SK-N-SH (cell line): ENCODE measurements at regions not wholly inside any gene's neighbourhood (a gene's known extent, or its start where the extent isn't known, plus 50 kb on each side); places are given as distances from the start of the nearest gene placed in this dataset.

Source experiments
- CTCF ChIA-PET: fragments of 300-600, 350-600 bp; formaldehyde crosslinking; extraction: SDS; loops from one replicate; lab custom pipeline; 2021; lab: Yijun Ruan, JAX
- POLR2A ChIA-PET: fragments of 350-600 bp; sonication (Branson Sonifier 250); formaldehyde crosslinking; extraction: SDS; loops from one replicate; lab custom pipeline; 2020; ENCODE audit warnings: antibody characterized with exemption, inconsistent platforms; lab: Yijun Ruan, JAX
- DNase-seq: peaks from one replicate; pipeline ENCODE4 v3.0.0; 2012
- H2AFZ ChIP-seq: fragments of 200-600 bp; sonication (generic); 2 replicates; pipeline ENCODE4 v1.8.1; 2016; ENCODE audit warnings: antibody characterized with exemption, mild to moderate bottlenecking, low read depth
- H3F3A ChIP-seq: fragments of 200-600 bp; sonication (generic); replicated peaks from 2 replicates; pipeline ENCODE3; 2016; ENCODE audit warnings: antibody characterized with exemption, mild to moderate bottlenecking; ENCODE audit not compliant: insufficient read depth
- H3K27ac ChIP-seq, 2 experiments: fragments of 200-500 bp in 1 of 2; fragments of 200-600 bp in 1 of 2; sonication (Bioruptor generic) in 1 of 2; sonication (generic), shearing (Covaris generic) in 1 of 2; 2 replicates each; pipeline versions ENCODE4 v1.5.1 to v1.6.1; 2014 to 2016; ENCODE audit warnings: low read depth in 2 of 2, inconsistent platforms in 1 of 2, low read length in 1 of 2, mild to moderate bottlenecking in 1 of 2, mixed read lengths in 1 of 2
- H3K27me3 ChIP-seq: fragments of 200-600 bp; sonication (generic), shearing (Covaris generic); 2 replicates; pipeline ENCODE4 v1.6.1; 2016; ENCODE audit warnings: mixed run types; ENCODE audit not compliant: insufficient read depth
- H3K36me3 ChIP-seq, 2 experiments: fragments of 200-500 bp in 1 of 2; fragments of 200-600 bp in 1 of 2; sonication (Bioruptor generic) in 1 of 2; sonication (generic) in 1 of 2; replicated peaks in 1 of 2; 2 replicates each; pipeline versions ENCODE3 to v1.5.1; 2014 to 2016; ENCODE audit warnings: low read length in 1 of 2, mild to moderate bottlenecking in 1 of 2; ENCODE audit not compliant: insufficient read depth in 2 of 2, control insufficient read depth in 1 of 2
- H3K4me1 ChIP-seq, 2 experiments: fragments of 200-500 bp in 1 of 2; fragments of 200-600 bp in 1 of 2; sonication (Bioruptor generic) in 1 of 2; sonication (generic), shearing (Covaris generic) in 1 of 2; 2 replicates each; pipeline versions ENCODE4 v1.5.1 to v1.6.1; 2014 to 2016; ENCODE audit warnings: low read depth in 1 of 2, low read length in 1 of 2, mixed run types in 1 of 2; ENCODE audit not compliant: insufficient read depth in 2 of 2, control insufficient read depth in 1 of 2
- H3K4me2 ChIP-seq: fragments of 200-600 bp; sonication (generic), shearing (Covaris generic); 2 replicates; pipeline ENCODE4 v1.6.1; 2017; ENCODE audit warnings: mixed run types
- H3K4me3 ChIP-seq, 2 experiments: fragments of 200-500 bp in 1 of 2; fragments of 200-600 bp in 1 of 2; sonication (Bioruptor generic) in 1 of 2; sonication (generic), shearing (Covaris generic) in 1 of 2; 2 replicates each; pipeline versions ENCODE4 v1.5.1 to v1.8.1; 2014 to 2016; ENCODE audit warnings: low read depth in 2 of 2, inconsistent platforms in 1 of 2, low read length in 1 of 2, mild to moderate bottlenecking in 1 of 2, mixed read lengths in 1 of 2, moderate library complexity in 1 of 2
- H3K79me2 ChIP-seq: fragments of 200-600 bp; sonication (generic); 2 replicates; pipeline ENCODE4 v1.8.1; 2017; ENCODE audit warnings: mild to moderate bottlenecking; ENCODE audit not compliant: insufficient read depth
- H3K9ac ChIP-seq: fragments of 200-600 bp; sonication (generic); 2 replicates; pipeline ENCODE4 v1.6.1; 2017; ENCODE audit warnings: mixed run types
- H3K9me2 ChIP-seq: fragments of 200-600 bp; sonication (generic); 2 replicates; pipeline ENCODE4 v1.6.1; 2017; ENCODE audit warnings: mixed run types
- H3K9me3 ChIP-seq: fragments of 200-600 bp; sonication (generic); 2 replicates; pipeline ENCODE4 v1.6.1; 2017; ENCODE audit warnings: mixed run types, mild to moderate bottlenecking, moderate library complexity
- H4K20me1 ChIP-seq: fragments of 200-600 bp; sonication (generic); 2 replicates; pipeline ENCODE4 v1.6.1; 2017; ENCODE audit warnings: mild to moderate bottlenecking, mixed run types; ENCODE audit not compliant: insufficient read depth
- EP300 ChIP-seq, 2 experiments: IDR thresholded peaks; 2 replicates each; pipeline versions ENCODE4 v1.4.0 to v1.6.1; 2012; ENCODE audit warnings: borderline replicate concordance in 1 of 2, low read depth in 1 of 2, low read length in 1 of 2
- FOSL2 ChIP-seq: IDR thresholded peaks from 2 replicates; pipeline ENCODE4 v1.4.0; 2012; ENCODE audit warnings: low read depth, mild to moderate bottlenecking, moderate library complexity, borderline replicate concordance
- GATA2 ChIP-seq: sonication (generic); formaldehyde crosslinking; IDR thresholded peaks from 2 replicates; pipeline ENCODE4 v1.5.0; 2020; ENCODE audit warnings: mild to moderate bottlenecking, missing genetic modification reagents
- MXI1 ChIP-seq: IDR thresholded peaks from 2 replicates; pipeline ENCODE4 v1.6.1; 2012; ENCODE audit warnings: mild to moderate bottlenecking, low read depth, low read length, improper control_type of control experiment
- RAD21 ChIP-seq: IDR thresholded peaks from 2 replicates; pipeline ENCODE4 v1.6.1; 2012; ENCODE audit warnings: mild to moderate bottlenecking, low read length
- RCOR1 ChIP-seq: fragments of 150-350 bp; IDR thresholded peaks from 2 replicates; pipeline ENCODE4 v1.6.1; 2017; ENCODE audit warnings: antibody characterized with exemption, low read length
- RFX5 ChIP-seq: IDR thresholded peaks from 2 replicates; pipeline ENCODE4 v1.6.1; 2012; ENCODE audit warnings: mild to moderate bottlenecking, improper control_type of control experiment, low read length
- TEAD4 ChIP-seq: IDR thresholded peaks from 2 replicates; pipeline ENCODE4 v1.4.0; 2012; ENCODE audit warnings: mild to moderate bottlenecking, borderline replicate concordance; ENCODE audit not compliant: insufficient read depth
- YY1 ChIP-seq: IDR thresholded peaks from 2 replicates; pipeline ENCODE4 v1.4.0; 2012; ENCODE audit warnings: low read depth, mild to moderate bottlenecking
- WGBS: methylation state at CpG from one replicate; pipeline ENCODE4 v1.1.6; 2017; ENCODE audit warnings: low lambda C conversion rate; 5-methylcytosine and 5-hydroxymethylcytosine counted together
- TF ChIP-seq, protein P1 (sequence below): IDR thresholded peaks from 2 replicates; pipeline ENCODE4 v1.4.0; 2012; ENCODE audit warnings: low read depth, borderline replicate concordance
- TF ChIP-seq, protein P2 (sequence below): IDR thresholded peaks from 2 replicates; pipeline ENCODE4 v1.4.0; 2012; ENCODE audit warnings: low read depth, borderline replicate concordance

DNA sequence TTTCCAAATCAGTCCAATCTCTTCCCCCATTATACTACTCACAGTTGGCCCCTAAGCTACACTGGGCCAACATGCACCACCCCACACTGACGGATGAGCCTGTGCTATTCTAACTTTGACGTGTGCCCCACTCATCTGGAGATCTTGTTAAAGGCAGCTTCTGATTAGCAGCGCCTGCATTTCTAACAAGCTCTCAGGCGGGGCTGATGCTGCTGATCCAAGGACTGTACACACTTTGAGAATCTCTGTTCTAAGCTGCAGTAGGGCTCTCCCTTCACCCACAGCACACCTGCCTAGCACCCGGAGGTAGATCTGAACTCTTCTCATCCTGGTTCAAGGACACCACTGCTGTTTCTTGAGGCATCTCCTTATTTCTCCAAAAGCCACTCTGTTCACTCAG, 200.7 kb downstream of the SLC4A3 start (continued):
- TF ChIP-seq, protein P1, sequence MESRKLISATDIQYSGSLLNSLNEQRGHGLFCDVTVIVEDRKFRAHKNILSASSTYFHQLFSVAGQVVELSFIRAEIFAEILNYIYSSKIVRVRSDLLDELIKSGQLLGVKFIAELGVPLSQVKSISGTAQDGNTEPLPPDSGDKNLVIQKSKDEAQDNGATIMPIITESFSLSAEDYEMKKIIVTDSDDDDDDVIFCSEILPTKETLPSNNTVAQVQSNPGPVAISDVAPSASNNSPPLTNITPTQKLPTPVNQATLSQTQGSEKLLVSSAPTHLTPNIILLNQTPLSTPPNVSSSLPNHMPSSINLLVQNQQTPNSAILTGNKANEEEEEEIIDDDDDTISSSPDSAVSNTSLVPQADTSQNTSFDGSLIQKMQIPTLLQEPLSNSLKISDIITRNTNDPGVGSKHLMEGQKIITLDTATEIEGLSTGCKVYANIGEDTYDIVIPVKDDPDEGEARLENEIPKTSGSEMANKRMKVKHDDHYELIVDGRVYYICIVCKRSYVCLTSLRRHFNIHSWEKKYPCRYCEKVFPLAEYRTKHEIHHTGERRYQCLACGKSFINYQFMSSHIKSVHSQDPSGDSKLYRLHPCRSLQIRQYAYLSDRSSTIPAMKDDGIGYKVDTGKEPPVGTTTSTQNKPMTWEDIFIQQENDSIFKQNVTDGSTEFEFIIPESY, result no peak
- TF ChIP-seq FOSL2, result no peak
- TF ChIP-seq, all 33 proteins: peak for 0

DNA sequence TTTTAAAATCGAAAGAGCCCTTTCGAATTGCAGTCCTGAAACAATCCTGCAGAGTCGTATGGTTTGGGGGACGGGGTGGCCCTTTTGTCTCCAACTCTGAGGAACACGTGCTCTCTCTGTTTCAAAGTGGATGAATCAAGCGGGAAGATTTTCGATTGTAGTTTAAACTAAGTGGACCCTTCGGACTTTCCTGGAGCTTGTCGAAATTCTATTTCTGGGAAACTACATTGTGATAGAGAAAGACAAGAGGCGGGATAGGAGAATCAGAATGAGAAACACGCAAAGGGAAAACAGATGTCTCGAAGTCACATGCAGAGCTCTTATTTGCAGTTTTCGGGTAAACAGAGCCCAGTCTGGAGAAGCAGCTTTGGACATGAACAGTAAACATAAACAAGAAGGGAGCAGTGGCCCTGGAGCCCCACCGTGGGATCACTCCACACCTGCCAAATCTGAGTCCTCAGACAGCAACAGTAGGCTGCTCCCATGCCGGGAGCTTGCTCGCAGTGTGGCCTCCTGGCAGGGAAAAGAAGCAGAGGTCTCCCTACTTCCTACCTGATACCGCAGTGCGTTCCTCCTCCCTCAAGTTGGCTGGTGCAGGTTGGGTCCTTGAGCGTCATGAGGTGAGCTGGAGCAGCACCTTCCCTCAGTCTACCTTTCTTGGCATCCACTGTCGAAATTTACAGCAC, 202.4 kb downstream of the SLC4A3 start:
- DNase-seq, result no peak
- no peaks in the 10 kb centered on the region; the same call in 1 of the 2 replicates for H3K27me3 ChIP-seq
- H3K79me2 ChIP-seq, result no peaks in the 10 kb centered on the region
- H3F3A ChIP-seq, result no peaks in the 10 kb centered on the region
- POLR2A ChIA-PET, result no interaction called here
- no peaks in the 10 kb centered on the region for H3K4me1 ChIP-seq
- H3K4me3 ChIP-seq, result no peak overlapping the region
- H3K36me3 ChIP-seq, result no peaks in the 10 kb centered on the region
- no peaks in the 10 kb centered on the region for H3K9me2 ChIP-seq
- TF ChIP-seq RAD21 (no peak), RCOR1 (no peak)
- CTCF ChIA-PET, result no interaction called here
- no peak overlapping the region for H2AFZ ChIP-seq
- H3K9me3 ChIP-seq, result no peaks in the 10 kb centered on the region
- WGBS, result 21% methylated on average over 17 of the region's 20 CpGs
- no peak overlapping the region for H3K4me2 ChIP-seq
- H3K9ac ChIP-seq, result no peak overlapping the region
- H4K20me1 ChIP-seq, result no peaks in the 10 kb centered on the region
- H3K27ac ChIP-seq, result no peak overlapping the region

DNA sequence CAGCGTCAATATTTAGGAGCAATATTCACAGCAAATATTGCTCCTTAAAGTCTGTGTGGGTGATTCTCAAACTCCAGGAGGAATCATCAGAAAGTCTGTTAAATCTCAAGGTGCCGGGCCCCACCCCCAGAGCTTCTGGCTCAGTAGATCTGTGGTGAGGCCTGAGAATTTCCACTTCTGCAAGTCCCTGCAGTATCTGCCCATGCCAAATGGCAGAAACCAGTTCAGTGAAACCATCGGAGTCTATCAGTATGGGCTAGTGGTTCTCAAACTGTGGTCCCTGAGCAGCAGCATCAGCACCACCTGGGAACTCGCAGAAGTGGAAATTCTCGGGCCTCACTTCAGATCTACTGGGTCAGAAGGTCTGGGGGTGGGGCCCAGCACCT, 202.9 kb downstream of the SLC4A3 start:
- TF ChIP-seq MXI1 (no peak), TEAD4 (no peak), YY1 (no peak), EP300 (IDR thresholded peaks at IDR 0.05; ENCODE audit: borderline replicate concordance in 1 of 2, low read depth in 1 of 2, low read length in 1 of 2) (no peak), GATA2 (CRISPR knock-in tag) (no peak), RCOR1 (no peak), RFX5 (no peak)
- TF ChIP-seq, protein P2, sequence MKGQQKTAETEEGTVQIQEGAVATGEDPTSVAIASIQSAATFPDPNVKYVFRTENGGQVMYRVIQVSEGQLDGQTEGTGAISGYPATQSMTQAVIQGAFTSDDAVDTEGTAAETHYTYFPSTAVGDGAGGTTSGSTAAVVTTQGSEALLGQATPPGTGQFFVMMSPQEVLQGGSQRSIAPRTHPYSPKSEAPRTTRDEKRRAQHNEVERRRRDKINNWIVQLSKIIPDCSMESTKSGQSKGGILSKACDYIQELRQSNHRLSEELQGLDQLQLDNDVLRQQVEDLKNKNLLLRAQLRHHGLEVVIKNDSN, result no peak
- TF ChIP-seq, all 33 proteins: peak for 0
- H3K4me1 ChIP-seq, result no peaks in the 10 kb centered on the region
- H3K9ac ChIP-seq, result no peak overlapping the region
- H3K36me3 ChIP-seq, result no peaks in the 10 kb centered on the region
- no peaks in the 10 kb centered on the region for H3K79me2 ChIP-seq
- H3K27ac ChIP-seq, result no peak overlapping the region
- H2AFZ ChIP-seq, result no peak overlapping the region
- no peaks in the 10 kb centered on the region for H3K9me3 ChIP-seq
- no peaks in the 10 kb centered on the region for H3K9me2 ChIP-seq
- 12% methylated on average over 5 of the region's 5 CpGs for WGBS
- ChIA-PET CTCF (no interaction called here), POLR2A (no interaction called here)
- no peak overlapping the region for H3K4me2 ChIP-seq
- H3F3A ChIP-seq, result no peaks in the 10 kb centered on the region
- DNase-seq, result no peak
- H3K27me3 ChIP-seq, result no peaks in the 10 kb centered on the region; the same call in 1 of the 2 replicates
- no peak overlapping the region for H3K4me3 ChIP-seq
- no peaks in the 10 kb centered on the region for H4K20me1 ChIP-seq
